GM23248 (cell line): ENCODE measurements at regions not wholly inside any gene's neighbourhood (a gene's known extent, or its start where the extent isn't known, plus 50 kb on each side); places are given as distances from the start of the nearest gene placed in this dataset.

Experiments
- DNase-seq: peaks from one replicate; pipeline ENCODE4 v3.0.0-alpha.2; 2015
- H2AFZ ChIP-seq: fragments of 200-600 bp; sonication (generic); 2 replicates; pipeline ENCODE4 v1.6.1; 2016; ENCODE audit warnings: antibody characterized with exemption
- H3F3A ChIP-seq: fragments of 200-600 bp; sonication (generic); 2 replicates; pipeline ENCODE4 v1.6.1; 2016; ENCODE audit warnings: mild to moderate bottlenecking, antibody characterized with exemption, mixed run types; ENCODE audit not compliant: insufficient read depth
- H3K27ac ChIP-seq: fragments of 200-600 bp; sonication (generic); 2 replicates; pipeline ENCODE4 v1.5.1; 2016; ENCODE audit warnings: mild to moderate bottlenecking
- H3K27me3 ChIP-seq: fragments of 200-600 bp; sonication (generic); replicated peaks from 2 replicates; pipeline ENCODE4 v1.6.1; 2016; ENCODE audit warnings: mild to moderate bottlenecking; ENCODE audit not compliant: insufficient read depth
- H3K36me3 ChIP-seq: fragments of 200-600 bp; sonication (generic); 2 replicates; pipeline ENCODE4 v1.6.1; 2016; ENCODE audit warnings: low read depth, mild to moderate bottlenecking
- H3K4me1 ChIP-seq: fragments of 200-600 bp; sonication (generic); 2 replicates; pipeline ENCODE4 v1.6.1; 2016; ENCODE audit warnings: mild to moderate bottlenecking; ENCODE audit not compliant: insufficient read depth
- H3K4me2 ChIP-seq: fragments of 200-600 bp; sonication (generic); one replicate; pipeline ENCODE4 v1.6.1; 2016; ENCODE audit warnings: mild to moderate bottlenecking; ENCODE audit not compliant: unreplicated experiment
- H3K4me3 ChIP-seq: fragments of 200-600 bp; sonication (generic); 2 replicates; pipeline ENCODE4 v1.5.1; 2016; ENCODE audit warnings: mild to moderate bottlenecking
- H3K79me2 ChIP-seq: fragments of 200-600 bp; sonication (generic); 2 replicates; pipeline ENCODE4 v1.6.1; 2016; ENCODE audit warnings: mild to moderate bottlenecking; ENCODE audit not compliant: insufficient read depth
- H3K9ac ChIP-seq: fragments of 200-600 bp; sonication (generic); 2 replicates; pipeline ENCODE4 v1.6.1; 2016; ENCODE audit warnings: mild to moderate bottlenecking
- H3K9me2 ChIP-seq: fragments of 200-600 bp; sonication (generic); 2 replicates; pipeline ENCODE4 v1.6.1; 2016; ENCODE audit warnings: mixed run types, mild to moderate bottlenecking, moderate library complexity; ENCODE audit not compliant: insufficient read depth
- H3K9me3 ChIP-seq: fragments of 200-600 bp; sonication (generic); one replicate; pipeline ENCODE4 v1.6.1; 2017; ENCODE audit warnings: low read depth
- H4K20me1 ChIP-seq: fragments of 200-600 bp; sonication (generic); 2 replicates; pipeline ENCODE4 v1.6.0; 2016; ENCODE audit not compliant: insufficient read depth
- EZH2 ChIP-seq: fragments of 200-600 bp; sonication (generic); IDR thresholded peaks from 2 replicates; pipeline ENCODE4 v1.6.1; 2018; ENCODE audit warnings: antibody characterized with exemption, mild to moderate bottlenecking; ENCODE audit not compliant: insufficient read depth, poor library complexity, severe bottlenecking
- EZH2phosphoT487 ChIP-seq: fragments of 200-600 bp; sonication (generic); IDR thresholded peaks from 2 replicates; pipeline ENCODE4 v1.6.1; 2018; ENCODE audit warnings: antibody characterized with exemption, moderate library complexity, mild to moderate bottlenecking, low read depth; ENCODE audit not compliant: insufficient read depth
- WGBS, 2 experiments: methylation state at CpG; one replicate each; pipeline ENCODE4 v1.1.6; 2015 to 2017; ENCODE audit warnings: low lambda C conversion rate in 2 of 2, low coverage in 1 of 2; ENCODE audit errors: missing lambda C conversion rate in 2 of 2; 5-methylcytosine and 5-hydroxymethylcytosine counted together
- in situ Hi-C: fragments of 300-500 bp; cut with MboI; formaldehyde crosslinking; loops from 2 replicates; pipeline ENCODE4 v1.15.0; 2020

- Histone ChIP-seq H3K27me3 (no peaks in the 10 kb centered on the region), H3K79me2 (no peaks in the 10 kb centered on the region), H3K4me3 (no peak overlapping the region), H4K20me1 (no peaks in the 10 kb centered on the region), H3K9me2 (no peaks in the 10 kb centered on the region), H3K4me1 (no peaks in the 10 kb centered on the region), H3K36me3 (no peaks in the 10 kb centered on the region), H3K4me2 (no peak overlapping the region), H3K9me3 (no peaks in the 10 kb centered on the region), H3F3A (no peaks in the 10 kb centered on the region), H3K9ac (no peak overlapping the region), H3K27ac (no peak overlapping the region), H2AFZ (no peak overlapping the region)
- WGBS, 2 experiments = 85 to 88% methylated on average over 3 of the region's 3 CpGs
- DNase-seq = no peak
- in situ Hi-C loops = no loop called here
- TF ChIP-seq EZH2 (no peak), EZH2phosphoT487 (no peak)
These were observed 73.6 kb downstream of the DACT1 start for GRCh38 chr14:58711382-58711781.

GRCh38 chr14:58712357-58712756, 74.6 kb downstream of the DACT1 start:
- Histone ChIP-seq H3K9me3 (no peaks in the 10 kb centered on the region), H3K27me3 (no peaks in the 10 kb centered on the region), H3K9ac (no peak overlapping the region), H4K20me1 (no peaks in the 10 kb centered on the region), H3K9me2 (no peaks in the 10 kb centered on the region), H3K4me2 (no peak overlapping the region), H3K27ac (no peak overlapping the region), H3K36me3 (no peaks in the 10 kb centered on the region), H3K4me3 (no peak overlapping the region), H3K79me2 (no peaks in the 10 kb centered on the region), H2AFZ (no peak overlapping the region), H3K4me1 (no peaks in the 10 kb centered on the region), H3F3A (no peaks in the 10 kb centered on the region)
- no peak for DNase-seq
- WGBS, 2 experiments = 75 to 87% methylated on average over 6 of the region's 6 CpGs
- TF ChIP-seq EZH2phosphoT487 (no peak), EZH2 (no peak)
- in situ Hi-C loops = no loop called here

GRCh38 chr14:58713677-58714076, 75.9 kb downstream of the DACT1 start:
- Histone ChIP-seq H3K9me3 (no peaks in the 10 kb centered on the region), H2AFZ (no peak overlapping the region), H3K4me2 (no peak overlapping the region), H3K79me2 (no peaks in the 10 kb centered on the region), H3K9ac (no peak overlapping the region), H3K27me3 (no peaks in the 10 kb centered on the region), H3K4me3 (no peak overlapping the region), H3K27ac (no peak overlapping the region), H3K9me2 (no peaks in the 10 kb centered on the region), H3K36me3 (no peaks in the 10 kb centered on the region), H4K20me1 (no peaks in the 10 kb centered on the region), H3F3A (no peaks in the 10 kb centered on the region), H3K4me1 (no peaks in the 10 kb centered on the region)
- 78% methylated on average over 5 of the region's 5 CpGs for WGBS, 2 experiments
- no peak for TF ChIP-seq EZH2phosphoT487
- TF ChIP-seq EZH2 = no peak
- no peak for DNase-seq
- in situ Hi-C loops = no loop called here

DNA sequence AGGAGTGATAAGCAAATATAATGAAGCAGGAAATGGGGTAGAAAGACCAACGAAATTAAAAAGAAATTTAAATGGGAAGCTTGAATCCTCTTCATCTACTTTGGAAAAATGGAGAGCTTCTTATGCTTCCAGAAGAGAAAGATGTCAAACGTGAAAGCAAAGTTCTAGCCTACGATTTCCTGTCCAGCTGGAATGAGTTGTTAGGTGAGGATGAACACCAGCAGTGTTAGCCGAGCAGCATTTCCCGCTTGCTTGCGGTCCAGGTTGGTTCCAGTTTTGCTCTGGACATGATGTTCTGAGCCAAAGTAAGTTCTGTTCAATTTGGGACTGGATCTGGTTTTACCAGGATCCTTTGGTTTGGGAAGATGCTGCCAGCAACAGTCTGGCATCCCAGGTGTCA, 78.9 kb downstream of the DACT1 start:
- DNase-seq = no peak
- Histone ChIP-seq H2AFZ (no peak overlapping the region), H3K4me2 (no peak overlapping the region)

GRCh38 chr14:58717211-58717610, 79.4 kb downstream of the DACT1 start:
- TF ChIP-seq EZH2phosphoT487 (no peak), EZH2 (no peak)
- H3K9me3 ChIP-seq = no peaks in the 10 kb centered on the region
- H3K27me3 ChIP-seq = no peaks in the 10 kb centered on the region
- in situ Hi-C loops = no loop called here
- H2AFZ ChIP-seq = no peak overlapping the region
- H3K9ac ChIP-seq = no peak overlapping the region
- no peaks in the 10 kb centered on the region for H3F3A ChIP-seq
- H3K4me3 ChIP-seq = no peak overlapping the region
- H3K36me3 ChIP-seq = no peaks in the 10 kb centered on the region
- no peak overlapping the region for H3K4me2 ChIP-seq
- no peaks in the 10 kb centered on the region for H3K9me2 ChIP-seq
- no peaks in the 10 kb centered on the region for H4K20me1 ChIP-seq
- no peaks in the 10 kb centered on the region for H3K79me2 ChIP-seq
- H3K4me1 ChIP-seq = peaks cover 1% of the 10 kb centered on the region; the same call in 1 of the 2 replicates
- DNase-seq = no peak
- H3K27ac ChIP-seq = no peak overlapping the region

More for the DNA sequence above, 78.9 kb downstream of the DACT1 start:
- no peaks in the 10 kb centered on the region for H4K20me1 ChIP-seq
- no peak overlapping the region for H3K27ac ChIP-seq
- WGBS, 2 experiments = 78 to 82% methylated on average over 6 of the region's 6 CpGs
- no peaks in the 10 kb centered on the region for H3K9me3 ChIP-seq
- no peaks in the 10 kb centered on the region for H3F3A ChIP-seq
- in situ Hi-C loops = no loop called here
- no peaks in the 10 kb centered on the region for H3K9me2 ChIP-seq
- no peak overlapping the region for H3K9ac ChIP-seq
- H3K79me2 ChIP-seq = no peaks in the 10 kb centered on the region
- no peak overlapping the region for H3K4me3 ChIP-seq
- H3K36me3 ChIP-seq = no peaks in the 10 kb centered on the region
- no peaks in the 10 kb centered on the region for H3K27me3 ChIP-seq
- no peaks in the 10 kb centered on the region for H3K4me1 ChIP-seq
- TF ChIP-seq EZH2 (no peak), EZH2phosphoT487 (no peak)
